Kidney (tissue), 13 donors: ENCODE measurements at regions not wholly inside any gene's neighbourhood (a gene's known extent, or its start where the extent isn't known, plus 50 kb on each side); places are given as distances from the start of the nearest gene placed in this dataset.
A peak's percentile ranks its signal among the peaks of the same experiment; 100 is the strongest.

Experiments
- DNase-seq, 5 donors: peaks; one replicate each; pipeline ENCODE4 v3.0.0-alpha.2; 2013 to 2020
- FAIRE-seq: peaks from 2 replicates; lab custom pipeline; 2012; peaks lifted over from hg19 to GRCh38; lab: Jason Lieb, UNC
- H3K27ac ChIP-seq, 2 donors: one replicate each; pipeline ENCODE4 v1.7.0; 2013; ENCODE audit warnings: low read depth in 2 of 2, low read length in 2 of 2, inconsistent platforms in 1 of 2
- H3K27me3 ChIP-seq: one replicate; pipeline ENCODE4 v1.7.1; 2013; ENCODE audit warnings: low read length, inconsistent platforms; ENCODE audit not compliant: control insufficient read depth, insufficient read depth
- H3K36me3 ChIP-seq, 3 donors: one replicate each; pipeline versions ENCODE4 v1.7.0 to v1.7.1; 2013; ENCODE audit warnings: low read length in 3 of 3, control low read depth in 1 of 3, inconsistent platforms in 1 of 3; ENCODE audit not compliant: insufficient read depth in 3 of 3, control insufficient read depth in 2 of 3
- H3K4me1 ChIP-seq, 3 donors: one replicate each; pipeline versions ENCODE4 v1.7.0 to v1.7.1; 2013; ENCODE audit warnings: low read length in 3 of 3, inconsistent platforms in 1 of 3, low read depth in 1 of 3; ENCODE audit not compliant: control insufficient read depth in 2 of 3, insufficient read depth in 2 of 3
- H3K4me3 ChIP-seq, 3 donors: one replicate each; pipeline versions ENCODE4 v1.7.0 to v1.8.1; 2013; ENCODE audit warnings: low read length in 3 of 3, control low read depth in 1 of 3, inconsistent platforms in 1 of 3
- H3K9ac ChIP-seq, 3 donors: one replicate each; pipeline versions ENCODE4 v1.7.0 to v1.7.1; 2013; ENCODE audit warnings: low read length in 3 of 3, control low read depth in 1 of 3, inconsistent platforms in 1 of 3
- H3K9me3 ChIP-seq, 3 donors: one replicate each; pipeline versions ENCODE4 v1.7.0 to v1.7.1; 2013; ENCODE audit warnings: low read length in 3 of 3, control low read depth in 1 of 3, inconsistent platforms in 1 of 3; ENCODE audit not compliant: control insufficient read depth in 2 of 3, insufficient read depth in 1 of 3
- intact Hi-C: fragments of 100-400 bp; cut with DNase I; formaldehyde crosslinking; loops from one replicate; pipeline ENCODE4 v1.11.1; 2022
- TF ChIP-seq, protein P1 (sequence below): IDR thresholded peaks from 3 replicates; pipeline ENCODE4 v1.5.1; 2012; ENCODE audit warnings: mild to moderate bottlenecking, moderate library complexity, borderline replicate concordance; ENCODE audit not compliant: insufficient read depth; ENCODE audit errors: extremely low read depth
- donor health status: control.
- donor health status: control.
- donor health status: control.
- donor health status: control.
- donor health status: control.
- donor health status: DM: yes; HTN: yes; CAD: no.
- donor health status: Normal renal cell carcinoma (clear cell type).

DNA sequence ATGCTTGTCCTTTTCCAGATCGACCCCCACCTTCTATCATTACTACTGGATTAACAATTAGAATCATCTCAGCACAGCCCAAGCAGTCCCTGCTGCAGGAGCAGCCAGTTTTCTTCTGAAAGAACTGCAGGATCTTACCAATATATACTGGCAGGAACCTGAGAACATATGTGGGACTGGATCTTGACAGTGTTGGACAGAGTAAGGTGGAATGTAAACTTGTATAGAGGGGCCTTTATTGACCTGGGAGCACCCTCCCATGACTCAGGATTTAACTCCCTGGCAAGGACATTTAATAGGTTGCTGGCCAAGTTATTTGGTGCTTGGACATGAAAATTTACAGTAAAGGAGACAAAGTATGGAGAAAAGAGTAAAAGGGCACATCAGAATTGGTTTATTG is 66.2 kb upstream of the TMX1 start:
- H3K4me3 ChIP-seq, result no peak overlapping the region
- H3K4me1 ChIP-seq, result no peaks in the 10 kb centered on the region
- H3K27ac ChIP-seq, result no peak overlapping the region
- no peak for FAIRE-seq
- no peaks in the 10 kb centered on the region for H3K27me3 ChIP-seq
- intact Hi-C loops, result no loop called here
- H3K9ac ChIP-seq, result no peak overlapping the region
- no peak for DNase-seq
- TF ChIP-seq, protein P1, sequence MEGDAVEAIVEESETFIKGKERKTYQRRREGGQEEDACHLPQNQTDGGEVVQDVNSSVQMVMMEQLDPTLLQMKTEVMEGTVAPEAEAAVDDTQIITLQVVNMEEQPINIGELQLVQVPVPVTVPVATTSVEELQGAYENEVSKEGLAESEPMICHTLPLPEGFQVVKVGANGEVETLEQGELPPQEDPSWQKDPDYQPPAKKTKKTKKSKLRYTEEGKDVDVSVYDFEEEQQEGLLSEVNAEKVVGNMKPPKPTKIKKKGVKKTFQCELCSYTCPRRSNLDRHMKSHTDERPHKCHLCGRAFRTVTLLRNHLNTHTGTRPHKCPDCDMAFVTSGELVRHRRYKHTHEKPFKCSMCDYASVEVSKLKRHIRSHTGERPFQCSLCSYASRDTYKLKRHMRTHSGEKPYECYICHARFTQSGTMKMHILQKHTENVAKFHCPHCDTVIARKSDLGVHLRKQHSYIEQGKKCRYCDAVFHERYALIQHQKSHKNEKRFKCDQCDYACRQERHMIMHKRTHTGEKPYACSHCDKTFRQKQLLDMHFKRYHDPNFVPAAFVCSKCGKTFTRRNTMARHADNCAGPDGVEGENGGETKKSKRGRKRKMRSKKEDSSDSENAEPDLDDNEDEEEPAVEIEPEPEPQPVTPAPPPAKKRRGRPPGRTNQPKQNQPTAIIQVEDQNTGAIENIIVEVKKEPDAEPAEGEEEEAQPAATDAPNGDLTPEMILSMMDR, result no peak
- H3K36me3 ChIP-seq, result no peaks in the 10 kb centered on the region
- H3K9me3 ChIP-seq, result no peaks in the 10 kb centered on the region

DNA sequence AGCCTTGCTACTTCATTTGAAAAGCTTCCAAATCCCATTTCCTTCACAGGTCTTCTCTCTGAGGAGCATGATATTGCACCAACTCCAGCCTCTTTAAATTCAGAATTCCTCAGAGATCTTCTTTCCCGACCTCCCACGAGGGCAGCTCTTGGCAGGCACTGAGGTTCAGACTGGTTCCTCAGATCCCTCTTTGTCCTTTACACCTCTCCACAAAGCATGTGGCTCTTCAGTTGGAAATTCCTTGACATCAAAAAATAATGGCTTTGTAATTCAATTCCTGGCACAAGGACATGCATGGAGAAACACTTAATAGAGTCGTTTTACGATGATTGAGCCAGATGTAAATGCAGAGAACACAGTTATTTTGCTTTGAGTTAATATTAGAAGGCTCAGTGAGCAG is 63.2 kb upstream of the TMX1 start:
- FAIRE-seq (no peak), DNase-seq (peak in 4 of 5 donors; percentile 39 to 87 (median 59))
- no peak overlapping the region for H3K9ac ChIP-seq
- H3K4me3 ChIP-seq, result no peak overlapping the region
- TF ChIP-seq, protein P1, result no peak
- no peaks in the 10 kb centered on the region for H3K36me3 ChIP-seq
- intact Hi-C loops, result no loop called here
- no peak overlapping the region for H3K27ac ChIP-seq
- H3K27me3 ChIP-seq, result no peaks in the 10 kb centered on the region
- H3K9me3 ChIP-seq, result no peaks in the 10 kb centered on the region
- H3K4me1 ChIP-seq, result peaks cover 0 to 3% (median 0%) of the 10 kb centered on the region in 3 donors

DNA sequence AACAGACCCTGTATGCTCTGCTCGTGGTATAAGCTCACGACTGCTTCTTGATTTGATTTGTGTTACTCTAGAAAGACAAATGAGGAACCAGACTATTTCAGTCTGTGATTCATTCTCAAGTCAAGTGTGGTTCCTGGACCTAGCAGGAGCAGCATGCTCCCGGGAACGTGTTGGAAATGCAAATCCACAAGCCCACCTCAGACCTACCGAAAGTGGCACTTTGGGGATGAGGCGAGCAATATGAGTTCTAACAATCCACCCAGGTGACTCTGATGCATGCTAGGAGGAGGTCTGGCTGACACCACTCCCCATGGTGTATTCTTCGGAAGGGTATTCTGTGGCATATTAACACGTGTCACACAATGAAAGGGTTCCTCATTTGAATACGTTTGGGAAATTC is 59.5 kb upstream of the TMX1 start:
- Histone ChIP-seq H3K27me3 (no peaks in the 10 kb centered on the region), H3K9me3 (no peaks in the 10 kb centered on the region), H3K4me3 (no peak overlapping the region), H3K9ac (no peak overlapping the region), H3K4me1 (peaks cover 0 to 3% (median 0%) of the 10 kb centered on the region in 3 donors), H3K27ac (no peak overlapping the region), H3K36me3 (no peaks in the 10 kb centered on the region)
- FAIRE-seq (no peak), DNase-seq (no peak)
- intact Hi-C loops, result no loop called here
- TF ChIP-seq, protein P1, result no peak

DNA sequence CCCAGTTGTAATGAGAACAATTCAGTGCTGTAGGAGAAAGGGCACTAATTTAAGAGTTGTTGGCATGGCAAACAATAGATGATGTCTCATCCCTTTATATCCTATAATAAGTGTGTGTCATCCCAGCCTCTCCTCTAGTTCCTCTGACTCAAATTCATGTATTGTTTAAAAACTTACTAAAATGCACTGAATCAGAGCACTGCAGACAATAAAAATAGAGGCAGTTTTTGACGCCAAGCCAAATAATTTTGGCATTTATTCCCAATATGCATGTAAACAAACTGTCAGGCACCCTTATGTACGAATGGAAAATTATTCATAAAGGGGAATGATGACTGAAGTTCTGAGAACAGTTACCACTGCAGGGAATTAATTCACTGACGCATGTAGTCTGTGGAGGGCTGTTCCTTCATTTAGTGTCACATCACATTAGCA is 57.9 kb upstream of the TMX1 start:
- intact Hi-C loops, result no loop called here
- FAIRE-seq (no peak), DNase-seq (peak in 1 of 5 donors; percentile 5)
- no peaks in the 10 kb centered on the region for H3K27me3 ChIP-seq
- no peaks in the 10 kb centered on the region for H3K9me3 ChIP-seq
- peaks cover 0 to 3% (median 0%) of the 10 kb centered on the region in 3 donors for H3K4me1 ChIP-seq
- H3K27ac ChIP-seq, result no peak overlapping the region
- no peak overlapping the region for H3K4me3 ChIP-seq
- TF ChIP-seq, protein P1, result no peak
- no peak overlapping the region for H3K9ac ChIP-seq
- no peaks in the 10 kb centered on the region for H3K36me3 ChIP-seq
